Activated CD8-positive, alpha-beta T cell treated with anti-CD3 and anti-CD28 coated beads for 36 hours (primary cell): ENCODE measurements at regions not wholly inside any gene's neighbourhood (a gene's known extent, or its start where the extent isn't known, plus 50 kb on each side); places are given as distances from the start of the nearest gene placed in this dataset.

ENCODE experiments used
- ATAC-seq: fragments of 200-7000 bp; cut with Tn5 transposase; one replicate; pipeline ENCODE4 v1.10.0; 2021; ENCODE audit warnings: mild to moderate bottlenecking, moderate library complexity
- CTCF ChIA-PET: fragments of 350-600 bp; sonication (Branson Sonifier 250); formaldehyde crosslinking; loops from one replicate; lab custom pipeline; 2021; ENCODE audit warnings: antibody characterized with exemption; lab: Charles Lee
- POLR2A ChIA-PET: fragments of 350-600 bp; sonication (Branson Sonifier 250); formaldehyde crosslinking; loops from one replicate; lab custom pipeline; 2021; ENCODE audit warnings: antibody characterized with exemption; lab: Charles Lee
- DNase-seq: peaks from one replicate; pipeline ENCODE4 v3.0.0-alpha.2; 2020
- H3K27ac Mint-ChIP-seq: one replicate; pipeline ENCODE4 v1.8.0; 2021; ENCODE audit warnings: mild to moderate bottlenecking, mixed read lengths
- H3K27me3 Mint-ChIP-seq: one replicate; pipeline ENCODE4 v1.8.0; 2021; ENCODE audit warnings: mixed read lengths
- H3K36me3 Mint-ChIP-seq: one replicate; pipeline ENCODE4 v1.8.0; 2021; ENCODE audit warnings: low read depth, mixed read lengths
- H3K4me1 Mint-ChIP-seq: one replicate; pipeline ENCODE4 v1.8.0; 2021; ENCODE audit warnings: low read depth, mixed read lengths
- H3K4me3 Mint-ChIP-seq: one replicate; pipeline ENCODE4 v1.8.0; 2021; ENCODE audit warnings: mild to moderate bottlenecking, moderate library complexity, mixed read lengths
- H3K9me3 Mint-ChIP-seq: one replicate; pipeline ENCODE4 v1.8.0; 2021; ENCODE audit warnings: mixed read lengths
- CTCF ChIP-seq: fragments of 200-600 bp; IDR thresholded peaks from one replicate; pipeline ENCODE4 v1.8.0; 2022; ENCODE audit warnings: antibody characterized with exemption, mild to moderate bottlenecking
- intact Hi-C: fragments of 100-400 bp; cut with micrococcal nuclease; formaldehyde crosslinking; loops from one replicate; pipeline ENCODE4 v1.10.0; 2022

- CTCF ChIA-PET: no interaction called here
These were observed 233.6 kb downstream of the BRD1 start for GRCh38 chr22:49594078-49594477.

GRCh38 chr22:49593509-49593908 is 234.2 kb downstream of the BRD1 start:
- CTCF ChIA-PET: no interaction called here
- ATAC-seq (no peak), DNase-seq (no peak)
- Mint-ChIP-seq H3K4me1 (no peaks in the 10 kb centered on the region), H3K9me3 (no peaks in the 10 kb centered on the region), H3K27me3 (no peaks in the 10 kb centered on the region), H3K36me3 (no peaks in the 10 kb centered on the region), H3K27ac (no peak overlapping the region), H3K4me3 (no peak overlapping the region)
- POLR2A ChIA-PET: interaction anchor here (1.2 kb wide), 1 partner anchor 59 kb away, joined by 3 read pairs; no protein-coding TSS in a partner anchor
- no peak for TF ChIP-seq CTCF
- intact Hi-C loops: no loop called here

More at GRCh38 chr22:49594078-49594477, 233.6 kb downstream of the BRD1 start:
- POLR2A ChIA-PET: interaction anchor here (1.2 kb wide), 1 partner anchor 59 kb away, joined by 3 read pairs; no protein-coding TSS in a partner anchor
- H3K27me3 Mint-ChIP-seq: no peaks in the 10 kb centered on the region
- intact Hi-C loops: no loop called here
- no peak for TF ChIP-seq CTCF
- H3K4me3 Mint-ChIP-seq: no peak overlapping the region
- no peaks in the 10 kb centered on the region for H3K9me3 Mint-ChIP-seq
- H3K36me3 Mint-ChIP-seq: no peaks in the 10 kb centered on the region
- no peak for ATAC-seq
- H3K4me1 Mint-ChIP-seq: no peaks in the 10 kb centered on the region
- DNase-seq: no peak
- no peak overlapping the region for H3K27ac Mint-ChIP-seq

- Mint-ChIP-seq H3K4me3 (no peak overlapping the region), H3K4me1 (no peaks in the 10 kb centered on the region), H3K27me3 (no peaks in the 10 kb centered on the region), H3K27ac (no peak overlapping the region), H3K9me3 (no peaks in the 10 kb centered on the region), H3K36me3 (no peaks in the 10 kb centered on the region)
- POLR2A ChIA-PET: no interaction called here
- DNase-seq: no peak
- no peak for ATAC-seq
- intact Hi-C loops: no loop called here
- TF ChIP-seq CTCF: no peak
- CTCF ChIA-PET: no interaction called here
These were observed 234.7 kb downstream of the BRD1 start for GRCh38 chr22:49592780-49593501.

- DNase-seq: no peak
These were observed 236.7 kb downstream of the BRD1 start for GRCh38 chr22:49590851-49591445.

More at GRCh38 chr22:49590851-49591445, 236.7 kb downstream of the BRD1 start:
- CTCF ChIA-PET: no interaction called here
- H3K36me3 Mint-ChIP-seq: no peaks in the 10 kb centered on the region
- no peak for TF ChIP-seq CTCF
- H3K27me3 Mint-ChIP-seq: no peaks in the 10 kb centered on the region
- H3K4me1 Mint-ChIP-seq: no peaks in the 10 kb centered on the region
- POLR2A ChIA-PET: no interaction called here
- no peak overlapping the region for H3K27ac Mint-ChIP-seq
- no peak for ATAC-seq
- no peaks in the 10 kb centered on the region for H3K9me3 Mint-ChIP-seq
- H3K4me3 Mint-ChIP-seq: no peak overlapping the region
- intact Hi-C loops: no loop called here
